Peyer's patch (tissue), 4 donors: ENCODE measurements at regions not wholly inside any gene's neighbourhood (a gene's known extent, or its start where the extent isn't known, plus 50 kb on each side); places are given as distances from the start of the nearest gene placed in this dataset.

ENCODE experiments used
- DNase-seq, 3 donors: peaks; one replicate each; pipeline ENCODE4 v3.0.0-alpha.2; 2017 to 2019
- H3K27ac ChIP-seq, 4 donors: fragments of 200-600 bp; sonication (generic); one replicate each; pipeline ENCODE4 v1.5.1; 2016 to 2019
- H3K27me3 ChIP-seq, 2 donors: fragments of 200-600 bp; sonication (generic); one replicate each; pipeline ENCODE4 v1.5.1; 2019
- H3K36me3 ChIP-seq, 3 donors: fragments of 200-600 bp; sonication (generic); one replicate each; pipeline ENCODE4 v1.5.1; 2016 to 2019
- H3K4me1 ChIP-seq, 4 donors: fragments of 200-600 bp; sonication (generic); one replicate each; pipeline ENCODE4 v1.5.1; 2016 to 2019
- H3K4me3 ChIP-seq, 4 donors: fragments of 200-600 bp; sonication (generic); 1 replicate in 3 of 4; 2 replicates in 1 of 4; pipeline ENCODE4 v1.5.1; 2016 to 2019; ENCODE audit warnings: mild to moderate bottlenecking in 1 of 4
- H3K9me3 ChIP-seq, 4 donors: fragments of 200-600 bp; sonication (generic); one replicate each; pipeline ENCODE4 v1.5.1; 2016 to 2019; ENCODE audit warnings: mild to moderate bottlenecking in 1 of 4
- POLR2A ChIP-seq, 2 donors: fragments of 450-650 bp; IDR thresholded peaks; one replicate each; pipeline ENCODE4 v1.5.1; 2017; ENCODE audit warnings: antibody characterized with exemption in 2 of 2, mild to moderate bottlenecking in 2 of 2, moderate library complexity in 2 of 2
- TF ChIP-seq, protein P1 (sequence below), 6 experiments: fragments of 450-650 bp in 4 of 6; fragments of 200-600 bp in 2 of 6; sonication (generic) in 1 of 6; IDR thresholded peaks; one replicate each; pipeline ENCODE4 v1.5.1; 2017 to 2019; ENCODE audit warnings: antibody characterized with exemption in 6 of 6, mild to moderate bottlenecking in 3 of 6, moderate library complexity in 1 of 6

DNA sequence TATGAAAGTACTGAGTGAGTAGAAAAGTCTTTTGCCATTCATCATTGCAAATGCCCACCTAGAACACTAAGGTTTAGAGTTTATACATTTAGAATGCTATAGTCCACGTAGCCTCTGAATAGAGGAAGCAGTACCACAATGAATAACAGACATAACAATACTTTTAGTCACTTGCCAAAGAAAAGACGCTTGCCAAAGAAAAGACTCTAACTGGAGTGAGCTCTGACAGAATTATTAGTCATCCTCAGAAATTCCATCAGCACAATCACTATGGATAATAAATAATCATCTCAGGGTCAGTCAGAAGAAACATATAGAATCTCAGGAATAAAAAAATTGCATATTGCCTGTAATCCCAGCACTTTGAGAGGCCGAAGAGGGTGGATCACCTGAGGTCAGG is 168.5 kb upstream of the TARS1 start:
- H3K36me3 ChIP-seq = no peaks in the 10 kb centered on the region
- DNase-seq = no peak
- TF ChIP-seq, protein P1, sequence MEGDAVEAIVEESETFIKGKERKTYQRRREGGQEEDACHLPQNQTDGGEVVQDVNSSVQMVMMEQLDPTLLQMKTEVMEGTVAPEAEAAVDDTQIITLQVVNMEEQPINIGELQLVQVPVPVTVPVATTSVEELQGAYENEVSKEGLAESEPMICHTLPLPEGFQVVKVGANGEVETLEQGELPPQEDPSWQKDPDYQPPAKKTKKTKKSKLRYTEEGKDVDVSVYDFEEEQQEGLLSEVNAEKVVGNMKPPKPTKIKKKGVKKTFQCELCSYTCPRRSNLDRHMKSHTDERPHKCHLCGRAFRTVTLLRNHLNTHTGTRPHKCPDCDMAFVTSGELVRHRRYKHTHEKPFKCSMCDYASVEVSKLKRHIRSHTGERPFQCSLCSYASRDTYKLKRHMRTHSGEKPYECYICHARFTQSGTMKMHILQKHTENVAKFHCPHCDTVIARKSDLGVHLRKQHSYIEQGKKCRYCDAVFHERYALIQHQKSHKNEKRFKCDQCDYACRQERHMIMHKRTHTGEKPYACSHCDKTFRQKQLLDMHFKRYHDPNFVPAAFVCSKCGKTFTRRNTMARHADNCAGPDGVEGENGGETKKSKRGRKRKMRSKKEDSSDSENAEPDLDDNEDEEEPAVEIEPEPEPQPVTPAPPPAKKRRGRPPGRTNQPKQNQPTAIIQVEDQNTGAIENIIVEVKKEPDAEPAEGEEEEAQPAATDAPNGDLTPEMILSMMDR (IDR thresholded peaks at IDR 0.05) = no peak
- no peak for TF ChIP-seq POLR2A (IDR thresholded peaks at IDR 0.05)
- no peaks in the 10 kb centered on the region for H3K9me3 ChIP-seq
- no peaks in the 10 kb centered on the region for H3K4me1 ChIP-seq
- no peak overlapping the region for H3K27ac ChIP-seq
- H3K4me3 ChIP-seq = no peak overlapping the region
- no peaks in the 10 kb centered on the region for H3K27me3 ChIP-seq

DNA sequence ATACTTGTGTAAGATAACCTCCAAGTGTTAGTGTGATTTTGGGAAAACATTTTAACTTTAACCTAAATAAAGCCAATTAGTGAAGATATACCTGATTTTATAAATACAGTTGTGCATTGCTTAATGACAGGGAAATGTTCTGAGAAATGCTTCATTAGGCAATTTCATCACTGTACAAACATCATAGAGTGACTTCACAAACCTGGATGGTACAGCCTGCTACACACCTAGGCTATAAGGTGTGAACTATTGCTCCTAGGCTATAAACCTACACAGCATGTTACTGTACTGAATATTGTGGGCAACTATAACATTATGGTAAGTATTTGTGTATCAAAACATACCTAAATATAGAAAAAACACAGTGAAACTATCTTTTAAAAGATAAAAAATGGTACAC is 166.8 kb upstream of the TARS1 start:
- Histone ChIP-seq H3K36me3 (no peaks in the 10 kb centered on the region), H3K9me3 (no peaks in the 10 kb centered on the region), H3K4me3 (no peak overlapping the region), H3K4me1 (no peaks in the 10 kb centered on the region), H3K27me3 (no peaks in the 10 kb centered on the region), H3K27ac (peak overlapping the region in 1 of 4 donors; percentile 51)
- DNase-seq = no peak
- TF ChIP-seq, protein P1 (IDR thresholded peaks at IDR 0.05) = no peak
- TF ChIP-seq POLR2A (IDR thresholded peaks at IDR 0.05) = no peak

- Histone ChIP-seq H3K4me3 (no peak overlapping the region), H3K4me1 (no peaks in the 10 kb centered on the region)
- TF ChIP-seq POLR2A (IDR thresholded peaks at IDR 0.05) = no peak
- TF ChIP-seq, protein P1 (IDR thresholded peaks at IDR 0.05) = no peak
Measured at GRCh38 chr5:33275391-33275790, 165.4 kb upstream of the TARS1 start.

GRCh38 chr5:33275921-33276627 is 164.7 kb upstream of the TARS1 start:
- no peak for TF ChIP-seq POLR2A (IDR thresholded peaks at IDR 0.05)
- TF ChIP-seq, protein P1 (IDR thresholded peaks at IDR 0.05) = no peak
- H3K36me3 ChIP-seq = no peaks in the 10 kb centered on the region
- no peaks in the 10 kb centered on the region for H3K4me1 ChIP-seq
- DNase-seq = no peak
- no peak overlapping the region for H3K27ac ChIP-seq
- H3K4me3 ChIP-seq = no peak overlapping the region
- H3K27me3 ChIP-seq = no peaks in the 10 kb centered on the region
- H3K9me3 ChIP-seq = no peaks in the 10 kb centered on the region

More at GRCh38 chr5:33275391-33275790, 165.4 kb upstream of the TARS1 start:
- H3K27me3 ChIP-seq = no peaks in the 10 kb centered on the region
- no peaks in the 10 kb centered on the region for H3K9me3 ChIP-seq
- no peak for DNase-seq
- H3K36me3 ChIP-seq = no peaks in the 10 kb centered on the region
- no peak overlapping the region for H3K27ac ChIP-seq

DNA sequence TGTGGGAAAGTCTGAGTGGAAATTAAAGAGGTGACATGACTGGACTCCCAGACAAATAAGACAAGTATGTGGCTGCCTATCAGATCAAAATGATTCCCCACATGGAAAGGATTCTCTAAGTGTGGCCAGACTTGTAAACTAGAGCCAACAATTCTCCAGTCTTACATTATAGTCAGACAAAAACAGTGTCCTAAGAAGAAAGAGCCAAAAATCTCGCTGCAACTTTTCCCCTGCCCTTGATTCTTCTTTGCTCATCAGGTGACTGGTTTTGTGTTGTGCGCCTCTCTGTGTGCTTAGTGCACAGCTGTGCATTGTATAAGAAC is 164.2 kb upstream of the TARS1 start:
- Histone ChIP-seq H3K4me3 (no peak overlapping the region), H3K4me1 (no peaks in the 10 kb centered on the region), H3K27me3 (no peaks in the 10 kb centered on the region), H3K9me3 (no peaks in the 10 kb centered on the region), H3K36me3 (no peaks in the 10 kb centered on the region), H3K27ac (no peak overlapping the region)
- no peak for DNase-seq
- TF ChIP-seq POLR2A (IDR thresholded peaks at IDR 0.05) = no peak
- TF ChIP-seq, protein P1 (IDR thresholded peaks at IDR 0.05) = no peak
